Tibial artery (tissue), 4 donors: ENCODE measurements at regions not wholly inside any gene's neighbourhood (a gene's known extent, or its start where the extent isn't known, plus 50 kb on each side); places are given as distances from the start of the nearest gene placed in this dataset.

Experiments used
- DNase-seq, 2 donors: peaks; one replicate each; pipeline ENCODE4 v3.0.0-alpha.2; 2019
- H3K27ac ChIP-seq, 2 donors: fragments of 200-600 bp; sonication (generic) in 1 of 2; 1 replicate in 1 of 2; 2 replicates in 1 of 2; pipeline ENCODE4 v1.5.1; 2018 to 2019; ENCODE audit warnings: mild to moderate bottlenecking in 1 of 2
- H3K27me3 ChIP-seq, 2 donors: fragments of 200-600 bp; sonication (generic) in 1 of 2; one replicate each; pipeline versions ENCODE4 v1.5.1 to v1.6.0; 2016 to 2019
- H3K36me3 ChIP-seq, 3 donors: fragments of 200-600 bp; sonication (generic) in 2 of 3; one replicate each; pipeline ENCODE4 v1.5.1; 2016 to 2019; ENCODE audit warnings: mild to moderate bottlenecking in 2 of 3
- H3K4me1 ChIP-seq, 4 donors: fragments of 200-600 bp; sonication (generic) in 2 of 4; 1 replicate in 3 of 4; 2 replicates in 1 of 4; pipeline ENCODE4 v1.5.1; 2016 to 2019
- H3K4me3 ChIP-seq, 2 donors: fragments of 200-600 bp; sonication (generic) in 1 of 2; 1 replicate in 1 of 2; 2 replicates in 1 of 2; pipeline ENCODE4 v1.5.1; 2018 to 2019; ENCODE audit warnings: mild to moderate bottlenecking in 2 of 2
- H3K9me3 ChIP-seq, 3 donors: fragments of 200-600 bp; sonication (generic) in 1 of 3; one replicate each; pipeline ENCODE4 v1.5.1; 2016 to 2019
- CTCF ChIP-seq, 2 experiments: fragments of 200-600 bp in 1 of 2; fragments of 450-650 bp in 1 of 2; IDR thresholded peaks; one replicate each; pipeline ENCODE4 v1.5.1; 2017 to 2019; ENCODE audit warnings: antibody characterized with exemption in 2 of 2, mild to moderate bottlenecking in 1 of 2, moderate library complexity in 1 of 2
- intact Hi-C: fragments of 100-400 bp; cut with DNase I; formaldehyde crosslinking; loops from one replicate; pipeline ENCODE4 v1.15.0; 2023; ENCODE audit warnings: low total_unique reads

GRCh38 chr9:84393266-84393950 is 52.9 kb upstream of the SLC28A3 start:
- H3K36me3 ChIP-seq, result no peaks in the 10 kb centered on the region
- no peaks in the 10 kb centered on the region for H3K9me3 ChIP-seq
- no peaks in the 10 kb centered on the region for H3K4me1 ChIP-seq
- intact Hi-C loops, result loop anchor here (10.0 kb wide), 3 partner anchors 561 to 861 kb away; no protein-coding TSS in a partner anchor
- no peak overlapping the region for H3K4me3 ChIP-seq
- H3K27me3 ChIP-seq, result peaks cover 0 to 19% of the 10 kb centered on the region in 2 donors
- H3K27ac ChIP-seq, result no peak overlapping the region
- DNase-seq, result no peak
- TF ChIP-seq CTCF (IDR thresholded peaks at IDR 0.05), result no peak

GRCh38 chr9:84394036-84394435 is 53.5 kb upstream of the SLC28A3 start:
- Histone ChIP-seq H3K27ac (no peak overlapping the region), H3K9me3 (no peaks in the 10 kb centered on the region), H3K4me1 (no peaks in the 10 kb centered on the region), H3K36me3 (no peaks in the 10 kb centered on the region), H3K27me3 (peaks cover 0 to 19% of the 10 kb centered on the region in 2 donors), H3K4me3 (no peak overlapping the region)
- intact Hi-C loops, result loop anchor here (10.0 kb wide), 3 partner anchors 561 to 861 kb away; no protein-coding TSS in a partner anchor
- no peak for TF ChIP-seq CTCF (IDR thresholded peaks at IDR 0.05)
- no peak for DNase-seq

- H3K9me3 ChIP-seq, result no peaks in the 10 kb centered on the region
- H3K4me3 ChIP-seq, result no peak overlapping the region
- no peak overlapping the region for H3K27ac ChIP-seq
- no peaks in the 10 kb centered on the region for H3K4me1 ChIP-seq
- intact Hi-C loops, result loop anchor here (10.0 kb wide), 3 partner anchors 558 to 858 kb away; no protein-coding TSS in a partner anchor
- peak; percentile 72 to 91 for TF ChIP-seq CTCF (IDR thresholded peaks at IDR 0.05)
- H3K36me3 ChIP-seq, result no peaks in the 10 kb centered on the region
- H3K27me3 ChIP-seq, result peaks cover 0 to 19% of the 10 kb centered on the region in 2 donors
- DNase-seq, result peak; percentile 57 to 73
Observed at GRCh38 chr9:84397151-84397728, 56.7 kb upstream of the SLC28A3 start.

GRCh38 chr9:84397822-84398221 is 57.3 kb upstream of the SLC28A3 start:
- no peak for DNase-seq
- no peak for TF ChIP-seq CTCF (IDR thresholded peaks at IDR 0.05)
- no peak overlapping the region for H3K27ac ChIP-seq
- peaks cover 0 to 18% of the 10 kb centered on the region in 2 donors for H3K27me3 ChIP-seq
- H3K4me3 ChIP-seq, result no peak overlapping the region
- no peaks in the 10 kb centered on the region for H3K4me1 ChIP-seq
- no peaks in the 10 kb centered on the region for H3K36me3 ChIP-seq
- intact Hi-C loops, result loop anchor here (10.0 kb wide), 3 partner anchors 557 to 857 kb away; no protein-coding TSS in a partner anchor
- no peaks in the 10 kb centered on the region for H3K9me3 ChIP-seq

- Histone ChIP-seq H3K36me3 (no peaks in the 10 kb centered on the region), H3K4me3 (no peak overlapping the region), H3K27me3 (no peaks in the 10 kb centered on the region), H3K27ac (no peak overlapping the region), H3K4me1 (no peaks in the 10 kb centered on the region), H3K9me3 (no peaks in the 10 kb centered on the region)
- TF ChIP-seq CTCF (IDR thresholded peaks at IDR 0.05), result no peak
- intact Hi-C loops, result loop anchor here (10.0 kb wide), 1 partner anchor 1202 kb away; no protein-coding TSS in a partner anchor
- DNase-seq, result no peak
Observed at GRCh38 chr9:84402517-84402916, 62.0 kb upstream of the SLC28A3 start.
